Left ventricle myocardium superior (tissue), 1 donor: ENCODE measurements at regions not wholly inside any gene's neighbourhood (a gene's known extent, or its start where the extent isn't known, plus 50 kb on each side); places are given as distances from the start of the nearest gene placed in this dataset.

Experiments
- ATAC-seq: fragments of 200-7000 bp; cut with Tn5 transposase; one replicate; pipeline ENCODE4 v1.9.1; 2020; ENCODE audit warnings: mild to moderate bottlenecking, moderate library complexity
- DNase-seq: peaks from one replicate; pipeline ENCODE4 v3.0.0-alpha.2; 2020
- intact Hi-C: fragments of 100-400 bp; cut with micrococcal nuclease; formaldehyde crosslinking; loops from one replicate; pipeline ENCODE4 v1.11.0; 2022
- donor health status: DM: no; HTN: yes; CAD: no; lungs with severe emphysema.

DNA sequence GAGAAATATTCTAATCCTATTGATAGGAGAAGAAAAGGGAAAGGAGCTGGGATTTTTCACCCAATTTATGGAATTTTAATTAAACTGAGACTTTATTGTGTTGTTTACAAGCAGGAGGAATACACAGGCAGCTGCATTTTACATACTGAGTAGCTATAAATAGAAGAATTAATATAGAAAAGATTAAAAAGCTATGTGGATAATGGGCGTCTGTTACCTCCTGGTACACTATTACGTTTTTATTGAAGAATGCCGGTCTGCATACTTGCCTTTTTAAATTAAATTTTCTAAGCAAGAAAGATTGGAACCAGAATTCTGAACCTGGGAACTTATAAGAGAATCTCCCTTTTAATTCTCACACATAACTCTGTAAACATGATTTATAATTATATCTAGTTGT is 52.1 kb upstream of the CACHD1 start:
- intact Hi-C loops = no loop called here
- DNase-seq (no peak), ATAC-seq (no peak)
